Activated T-cell treated with anti-CD3 and anti-CD28 coated beads for 48 hours (primary cell): ENCODE measurements at regions not wholly inside any gene's neighbourhood (a gene's known extent, or its start where the extent isn't known, plus 50 kb on each side); places are given as distances from the start of the nearest gene placed in this dataset.
"Not testable (repeated sequence)": the region's sequence is repeated elsewhere in the genome, so short reads cannot be mapped to it uniquely, and the experiment has no call there.

ENCODE experiments used
- DNase-seq: peaks from one replicate; pipeline ENCODE4 v3.0.0-alpha.2; 2020; ENCODE audit warnings: low read depth

GRCh38 chr13:99774644-99775043 is 196.9 kb downstream of the ZIC5 start:
- no peak for DNase-seq

- DNase-seq, result no peak
Observed at GRCh38 chr13:99768986-99769385, 202.6 kb downstream of the ZIC5 start.

DNA sequence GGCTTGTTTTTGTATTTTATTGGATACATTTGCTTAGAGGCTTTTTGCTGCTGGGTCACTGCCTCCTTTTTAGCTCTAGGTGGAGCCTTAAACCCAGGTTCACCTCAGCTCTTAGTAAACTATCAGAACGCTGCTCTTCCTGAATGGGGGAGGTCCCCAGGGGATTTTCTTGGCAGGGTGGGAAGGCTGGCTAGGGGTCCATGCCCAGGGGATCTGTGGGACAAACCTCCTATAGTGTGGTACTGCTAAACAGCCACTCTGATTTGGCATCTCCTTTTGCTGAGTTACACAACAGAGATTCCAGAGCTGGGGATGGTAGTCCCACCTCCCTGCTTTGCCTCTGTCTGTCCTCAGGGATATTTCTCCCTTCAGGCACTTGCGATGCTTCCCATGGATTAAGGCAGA is 204.9 kb downstream of the ZIC5 start:
- no peak for DNase-seq

GRCh38 chr13:99765869-99766268 is 205.7 kb downstream of the ZIC5 start:
- DNase-seq, result no peak

DNA sequence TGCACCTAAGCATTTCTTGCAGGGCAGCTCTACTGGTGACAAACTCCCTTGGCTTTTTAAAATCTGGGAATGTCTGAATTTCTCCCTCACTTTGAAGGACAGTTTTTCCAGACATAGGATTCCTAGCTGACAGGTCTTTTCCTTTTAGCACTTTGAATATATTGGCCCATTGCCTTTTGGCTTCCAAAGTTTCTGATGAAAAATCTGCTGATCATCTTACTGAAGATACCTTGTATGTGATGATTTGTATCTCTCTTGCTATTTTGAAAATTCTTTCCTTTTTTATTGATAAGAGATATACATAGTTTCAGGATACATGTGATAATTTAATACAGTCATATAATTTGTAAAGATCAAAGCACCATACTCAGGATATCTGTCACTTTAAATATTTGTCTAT is 211.1 kb downstream of the ZIC5 start:
- DNase-seq, result no peak

DNA sequence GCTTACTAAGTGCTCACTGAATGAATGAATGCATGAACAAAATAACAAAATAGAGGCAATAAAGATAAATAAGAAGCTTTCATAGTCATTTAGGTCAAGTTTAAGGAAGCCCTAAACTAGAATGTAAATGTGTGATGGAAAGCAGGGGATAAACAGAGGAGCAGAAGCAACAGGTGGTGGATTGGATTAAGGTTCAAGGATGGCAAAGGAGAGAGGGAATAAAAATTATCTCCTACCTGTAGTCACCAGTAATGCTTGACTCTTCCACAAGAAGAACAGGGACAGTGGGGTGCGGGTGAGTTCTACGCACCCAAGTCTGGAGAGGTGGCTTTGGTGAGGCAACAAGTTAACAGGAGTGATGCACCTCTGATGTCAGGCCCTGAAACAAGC is 212.4 kb downstream of the ZIC5 start:
- no peak for DNase-seq

DNA sequence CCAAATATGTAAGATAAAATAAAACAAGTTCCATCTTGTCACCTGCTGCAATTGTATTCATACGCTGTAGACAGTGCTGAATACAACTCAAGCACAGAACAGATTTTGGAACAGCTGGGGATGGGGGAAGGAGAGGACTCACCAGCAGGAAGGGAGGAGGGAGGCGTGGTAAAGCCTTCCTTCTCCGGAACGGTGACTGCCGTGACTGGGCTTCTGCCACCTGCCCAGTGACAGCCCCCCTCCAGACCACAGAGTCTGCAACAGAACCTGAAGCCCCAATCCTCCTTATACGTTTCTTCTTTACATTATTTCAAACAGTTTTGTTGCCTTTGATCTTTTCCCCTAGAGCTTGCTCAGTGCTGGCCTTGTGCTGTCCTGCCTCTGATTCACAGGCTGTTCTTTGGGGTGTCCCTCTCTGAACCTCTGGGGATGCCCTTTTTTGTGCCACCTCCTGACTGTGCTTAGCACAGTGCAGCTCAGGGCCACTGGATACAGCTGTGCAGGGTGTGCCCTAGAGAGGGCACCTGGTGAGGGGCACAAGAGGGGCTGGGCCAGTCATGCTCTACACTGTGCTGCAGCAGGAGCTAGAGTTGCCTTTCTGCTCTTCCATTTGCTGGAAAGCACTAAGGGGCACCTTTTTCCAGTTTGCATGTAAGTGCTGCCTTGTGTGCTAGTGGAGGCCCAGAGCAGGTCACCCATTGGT is 213.0 kb downstream of the ZIC5 start:
- DNase-seq, result no peak

DNA sequence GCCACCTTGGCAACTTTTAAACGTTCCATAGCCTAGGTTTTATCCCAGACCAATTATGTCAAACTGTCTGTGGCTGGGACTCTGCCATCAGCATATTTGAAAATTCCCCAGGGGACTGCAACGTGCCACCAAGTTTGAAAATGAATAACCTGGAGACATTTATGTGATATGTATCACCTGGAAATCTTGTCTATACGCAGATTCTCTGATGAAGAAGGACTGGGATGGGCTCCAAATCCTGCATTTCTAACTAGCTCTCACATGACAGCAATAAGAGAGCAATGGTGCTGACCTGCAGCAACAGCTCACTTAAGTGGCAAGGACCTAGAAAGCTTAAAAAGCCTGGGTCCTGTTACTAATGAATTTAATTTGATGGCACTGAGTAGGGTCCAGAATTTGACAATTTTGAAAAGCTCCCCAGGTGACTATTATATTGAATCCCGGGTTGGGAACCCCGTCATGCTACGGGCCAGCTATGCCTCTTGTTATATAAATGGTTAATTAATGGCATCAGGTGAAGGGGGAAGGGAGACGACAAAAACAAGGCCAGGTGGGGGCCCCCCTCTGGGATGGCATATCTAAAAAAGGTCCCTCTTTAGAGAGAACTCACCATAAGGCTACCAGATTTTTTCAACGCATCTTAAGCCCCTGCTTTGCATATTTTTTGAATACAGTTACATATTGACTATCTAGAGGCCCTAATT is 213.7 kb downstream of the ZIC5 start:
- no peak for DNase-seq

GRCh38 chr13:99756281-99756680 is 215.3 kb downstream of the ZIC5 start:
- DNase-seq, result no peak

GRCh38 chr13:99754750-99755149 is 216.8 kb downstream of the ZIC5 start:
- not testable (repeated sequence) for DNase-seq

DNA sequence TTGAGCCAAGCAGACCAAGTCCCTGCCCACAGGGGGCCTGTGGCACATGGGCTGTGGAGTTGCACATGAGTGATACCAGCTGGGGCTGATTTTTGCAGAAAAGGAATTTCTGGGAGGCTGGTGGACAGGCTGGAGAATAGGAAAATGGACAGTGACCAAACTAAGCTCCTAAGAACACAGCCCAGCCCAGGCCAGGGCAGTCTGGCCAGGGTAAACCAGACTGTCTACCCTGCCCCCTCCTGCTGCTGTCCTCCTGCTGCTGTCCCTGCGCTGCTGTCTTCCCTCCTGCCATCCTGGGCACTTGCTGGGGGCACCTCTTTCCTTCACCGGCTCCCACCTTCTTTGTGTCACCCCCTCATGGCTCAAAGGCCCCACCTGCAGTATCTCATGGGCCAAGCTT is 219.2 kb downstream of the ZIC5 start:
- DNase-seq, result no peak

- no peak for DNase-seq
Observed at GRCh38 chr13:99751517-99752199, 219.9 kb downstream of the ZIC5 start.

DNA sequence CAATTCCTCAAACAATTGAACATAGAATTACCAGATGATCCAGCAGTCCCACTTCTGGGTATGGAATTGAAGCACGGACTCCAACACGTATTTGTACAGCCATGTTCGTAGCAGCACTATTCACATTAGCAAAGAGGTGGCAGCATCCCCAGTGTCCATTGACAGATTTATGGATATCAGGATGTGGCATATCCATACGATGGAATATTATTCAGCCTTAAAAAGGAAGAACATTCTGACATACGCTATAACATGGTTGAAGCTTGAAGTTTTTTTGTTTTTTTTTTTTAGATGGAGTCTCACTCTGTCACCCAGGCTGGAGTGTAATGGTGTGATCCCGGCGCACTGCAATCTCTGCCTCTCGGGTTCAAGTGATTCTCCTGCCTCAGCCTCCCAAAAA is 220.6 kb downstream of the ZIC5 start:
- no peak for DNase-seq

- no peak for DNase-seq
Observed at GRCh38 chr13:99749271-99750019, 222.1 kb downstream of the ZIC5 start.

DNA sequence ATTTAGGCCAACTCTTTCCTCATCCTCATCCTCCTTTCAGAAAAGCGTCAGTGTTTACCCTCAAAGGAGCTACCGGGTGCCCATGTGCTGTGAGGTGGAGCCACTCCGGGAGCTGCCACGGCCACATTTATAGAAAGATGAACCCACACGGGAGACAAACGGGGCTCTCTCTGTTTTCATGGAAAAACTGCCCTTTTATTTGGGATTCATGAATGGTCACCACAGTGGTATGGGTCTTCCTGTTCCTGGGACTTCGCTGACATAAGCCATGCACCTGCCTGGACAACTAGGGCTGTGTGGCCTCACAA is 224.2 kb downstream of the ZIC5 start:
- DNase-seq, result no peak

DNA sequence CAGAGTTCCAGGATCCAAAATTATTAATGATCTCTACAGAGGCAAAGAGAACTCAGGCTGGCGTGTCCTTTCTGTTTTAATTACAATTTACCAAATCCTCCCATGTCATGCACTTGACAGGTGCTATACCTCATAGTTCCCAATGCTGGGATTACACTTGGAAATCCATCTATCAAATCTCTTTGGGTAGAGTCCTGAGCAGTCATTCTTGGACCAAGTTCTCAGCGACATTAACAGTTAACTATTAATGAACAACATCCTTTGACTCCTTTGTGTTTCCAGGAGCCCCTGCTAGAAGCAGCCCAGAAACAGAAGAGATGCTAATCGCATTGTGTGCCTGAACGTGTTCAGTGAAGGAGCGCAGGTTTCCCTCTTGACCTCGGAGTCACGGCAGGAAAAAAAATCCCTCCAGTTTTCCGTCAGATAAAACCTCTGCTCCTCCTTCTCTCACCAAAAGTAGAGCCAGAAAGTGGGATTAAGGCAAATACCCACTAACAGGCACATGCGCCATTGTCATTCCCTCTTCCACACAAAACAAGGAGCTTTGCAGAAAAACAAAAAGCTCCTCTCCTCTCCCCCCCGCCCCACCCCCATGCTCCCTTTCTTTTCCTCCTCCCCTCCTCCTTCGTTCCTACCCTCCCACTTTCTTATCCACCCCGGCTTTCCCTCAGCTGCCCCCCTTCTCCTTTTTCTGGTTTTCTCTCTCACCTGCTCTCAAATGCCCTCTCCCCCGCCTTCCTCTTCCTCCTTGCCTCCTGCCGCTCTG is 224.7 kb downstream of the ZIC5 start:
- DNase-seq, result no peak

- DNase-seq, result no peak
Observed at GRCh38 chr13:99743094-99743493, 228.5 kb downstream of the ZIC5 start.

GRCh38 chr13:99741960-99742359 is 229.6 kb downstream of the ZIC5 start:
- DNase-seq, result no peak

DNA sequence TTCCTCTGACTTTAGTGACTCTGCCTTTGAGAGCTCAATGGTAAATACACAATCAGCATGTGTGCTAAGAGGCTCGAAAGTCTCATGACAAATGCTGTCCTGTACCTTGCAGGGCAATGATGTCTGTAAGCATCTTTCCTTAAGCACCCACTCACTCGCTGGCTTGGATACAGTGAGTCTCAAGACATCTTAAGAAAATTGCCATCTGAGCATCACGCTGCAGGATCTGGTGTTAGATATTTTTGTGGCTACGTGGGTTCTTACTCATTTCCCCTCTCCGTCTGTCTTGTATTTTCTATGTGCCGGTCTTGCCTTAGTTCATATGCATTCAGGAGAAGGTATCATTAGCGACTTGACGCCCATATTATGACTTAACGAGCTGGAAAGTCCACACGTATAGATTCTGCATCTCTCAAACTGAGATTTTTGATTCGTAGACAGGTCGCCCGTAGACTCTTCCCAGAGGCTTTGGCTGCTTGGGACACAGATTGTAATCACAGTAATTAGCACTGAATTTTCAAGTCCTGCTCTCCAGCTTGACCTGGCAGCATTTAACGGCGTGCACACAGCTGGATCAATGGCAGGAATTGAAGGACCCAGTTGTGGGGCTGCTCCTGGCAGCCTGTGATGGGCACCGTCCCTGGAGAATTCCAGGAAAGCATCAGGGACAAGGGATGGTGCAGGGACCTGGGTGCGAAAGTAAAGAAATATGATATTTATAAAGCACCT is 231.2 kb downstream of the ZIC5 start:
- no peak for DNase-seq

GRCh38 chr13:99738626-99739025 is 232.9 kb downstream of the ZIC5 start:
- DNase-seq, result no peak

DNA sequence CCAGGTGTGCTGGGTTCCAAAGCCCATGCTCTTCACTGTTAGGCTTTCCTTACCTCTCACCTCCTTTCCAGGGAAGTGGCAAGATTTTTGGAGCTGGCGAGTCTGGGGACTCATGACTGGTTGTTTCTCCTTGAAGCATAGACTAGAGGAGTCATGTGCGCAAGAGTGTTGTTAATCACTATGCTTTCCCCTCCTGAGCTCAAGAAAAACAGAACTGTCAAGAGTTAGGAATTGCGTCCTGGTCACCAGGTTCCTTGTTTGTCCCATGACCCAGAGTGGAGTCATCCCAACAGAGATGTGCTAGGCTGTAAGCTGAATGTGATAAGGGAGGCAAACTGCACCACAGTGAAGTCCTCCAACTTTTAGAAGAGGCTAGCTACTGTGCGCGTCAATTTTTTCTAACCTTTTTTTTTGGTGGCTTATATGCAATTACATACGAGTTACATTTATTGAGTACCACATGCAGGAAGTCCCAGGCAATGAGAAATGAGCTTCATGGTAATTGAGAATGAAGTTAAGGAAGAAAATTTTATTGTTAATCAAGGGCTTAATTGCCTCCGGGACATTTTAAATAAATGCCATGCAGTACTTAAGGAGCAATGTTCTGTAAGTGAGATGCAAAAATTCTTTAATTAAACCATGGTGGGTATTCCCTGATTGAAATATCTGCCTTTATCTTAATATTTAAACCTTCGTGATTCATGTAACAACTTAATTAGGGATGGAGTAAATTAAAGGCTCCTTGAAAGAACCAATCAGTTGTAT is 233.9 kb downstream of the ZIC5 start:
- DNase-seq, result no peak
